GM23338 (cell line): ENCODE measurements at regions not wholly inside any gene's neighbourhood (a gene's known extent, or its start where the extent isn't known, plus 50 kb on each side); places are given as distances from the start of the nearest gene placed in this dataset.
A peak's percentile ranks its signal among the peaks of the same experiment; 100 is the strongest.

Experiments
- ATAC-seq: fragments of 200-7000 bp; cut with Tn5 transposase; 3 replicates; pipeline ENCODE4 v1.9.1; 2020
- DNase-seq: peaks from one replicate; pipeline ENCODE4 v3.0.0-alpha.2; 2015; ENCODE audit warnings: low spot score
- H2AFZ ChIP-seq: fragments of 200-600 bp; sonication (generic); 2 replicates; pipeline ENCODE4 v1.8.0; 2016; ENCODE audit warnings: antibody characterized with exemption, mild to moderate bottlenecking, moderate library complexity
- H3F3A ChIP-seq: fragments of 200-600 bp; sonication (generic); replicated peaks from 2 replicates; pipeline ENCODE4 v1.8.0; 2017; ENCODE audit warnings: antibody characterized with exemption, mixed run types, low read depth
- H3K27ac ChIP-seq: fragments of 200-600 bp; sonication (generic); 2 replicates; pipeline ENCODE4 v1.6.1; 2016; ENCODE audit warnings: low read depth
- H3K27me3 ChIP-seq: fragments of 200-600 bp; sonication (generic); 2 replicates; pipeline ENCODE4 v1.8.0; 2016; ENCODE audit warnings: mild to moderate bottlenecking, mixed run types, moderate library complexity; ENCODE audit not compliant: insufficient read depth
- H3K36me3 ChIP-seq: fragments of 200-600 bp; sonication (generic); 2 replicates; pipeline ENCODE4 v1.8.0; 2016; ENCODE audit warnings: mild to moderate bottlenecking; ENCODE audit not compliant: insufficient read depth
- H3K4me1 ChIP-seq: fragments of 200-600 bp; sonication (generic); 2 replicates; pipeline ENCODE4 v1.8.0; 2016; ENCODE audit warnings: mild to moderate bottlenecking, moderate library complexity; ENCODE audit not compliant: insufficient read depth
- H3K4me2 ChIP-seq: fragments of 200-600 bp; sonication (generic); 2 replicates; pipeline ENCODE4 v1.7.1; 2017; ENCODE audit warnings: mixed run types
- H3K4me3 ChIP-seq: fragments of 200-600 bp; sonication (generic); 2 replicates; pipeline ENCODE4 v1.6.1; 2016; ENCODE audit warnings: mixed run types
- H3K79me2 ChIP-seq: fragments of 200-600 bp; sonication (generic); replicated peaks from 2 replicates; pipeline ENCODE4 v1.8.0; 2017; ENCODE audit warnings: mild to moderate bottlenecking; ENCODE audit not compliant: insufficient read depth
- H3K9me2 ChIP-seq: fragments of 200-600 bp; sonication (generic); 2 replicates; pipeline ENCODE4 v1.8.0; 2017; ENCODE audit not compliant: insufficient read depth
- H4K20me1 ChIP-seq: fragments of 200-600 bp; sonication (generic); replicated peaks from 2 replicates; pipeline ENCODE4 v1.8.0; 2017; ENCODE audit warnings: mild to moderate bottlenecking; ENCODE audit not compliant: insufficient read depth
- H3K27ac Mint-ChIP-seq: 2 replicates; pipeline ENCODE4 v1.8.0; 2020; ENCODE audit warnings: inconsistent platforms, mild to moderate bottlenecking, moderate library complexity, mixed read lengths
- H3K27me3 Mint-ChIP-seq: 3 replicates; pipeline ENCODE4 v1.8.0; 2022; ENCODE audit warnings: low read depth, mild to moderate bottlenecking, moderate library complexity, mixed read lengths, inconsistent platforms; ENCODE audit not compliant: insufficient read depth, poor library complexity
- H3K36me3 Mint-ChIP-seq: 3 replicates; pipeline ENCODE4 v1.8.0; 2021; ENCODE audit warnings: low read depth, mild to moderate bottlenecking, inconsistent platforms, moderate library complexity, mixed read lengths
- H3K4me1 Mint-ChIP-seq: 3 replicates; pipeline ENCODE4 v1.8.0; 2020; ENCODE audit warnings: mild to moderate bottlenecking, inconsistent platforms, mixed read lengths
- H3K4me3 Mint-ChIP-seq: 3 replicates; pipeline ENCODE4 v1.8.0; 2021; ENCODE audit warnings: moderate library complexity, mild to moderate bottlenecking, inconsistent platforms, mixed read lengths
- H3K9me3 Mint-ChIP-seq: 3 replicates; pipeline ENCODE4 v1.8.0; 2020; ENCODE audit warnings: moderate library complexity, mild to moderate bottlenecking, inconsistent platforms, mixed read lengths
- CREB1 ChIP-seq: fragments of 250-450 bp; sonication (Bioruptor Pico); IDR thresholded peaks from 2 replicates; pipeline ENCODE4 v1.5.0; 2020; ENCODE audit warnings: low read depth, mild to moderate bottlenecking, moderate library complexity
- EZH2 ChIP-seq: fragments of 200-600 bp; sonication (generic); IDR thresholded peaks from one replicate; pipeline ENCODE4 v1.8.0; 2017; ENCODE audit warnings: antibody characterized with exemption, mild to moderate bottlenecking, low read depth; ENCODE audit not compliant: unreplicated experiment
- EZH2phosphoT487 ChIP-seq: fragments of 200-600 bp; sonication (generic); IDR thresholded peaks from one replicate; pipeline ENCODE4 v1.8.1; 2018; ENCODE audit warnings: antibody characterized with exemption; ENCODE audit not compliant: unreplicated experiment
- NANOG ChIP-seq: IDR thresholded peaks from 2 replicates; pipeline ENCODE4 v1.6.1; 2016; ENCODE audit warnings: antibody characterized with exemption, borderline replicate concordance
- POLR2AphosphoS5 ChIP-seq: IDR thresholded peaks from 2 replicates; pipeline ENCODE4 v1.6.1; 2016; ENCODE audit warnings: antibody characterized with exemption, low read depth
- TF ChIP-seq, protein P1 (sequence below): IDR thresholded peaks from one replicate; pipeline ENCODE4 v1.6.1; 2018; ENCODE audit warnings: antibody characterized with exemption; ENCODE audit not compliant: unreplicated experiment
- TF ChIP-seq, protein P2 (sequence below): IDR thresholded peaks from 2 replicates; pipeline ENCODE4 v1.6.1; 2016; ENCODE audit warnings: antibody characterized with exemption
- TF ChIP-seq, protein P3 (sequence below): fragments of 250-450 bp; sonication (Bioruptor Pico); IDR thresholded peaks from 2 replicates; pipeline ENCODE4 v1.5.0; 2020; ENCODE audit warnings: mild to moderate bottlenecking, moderate library complexity

DNA sequence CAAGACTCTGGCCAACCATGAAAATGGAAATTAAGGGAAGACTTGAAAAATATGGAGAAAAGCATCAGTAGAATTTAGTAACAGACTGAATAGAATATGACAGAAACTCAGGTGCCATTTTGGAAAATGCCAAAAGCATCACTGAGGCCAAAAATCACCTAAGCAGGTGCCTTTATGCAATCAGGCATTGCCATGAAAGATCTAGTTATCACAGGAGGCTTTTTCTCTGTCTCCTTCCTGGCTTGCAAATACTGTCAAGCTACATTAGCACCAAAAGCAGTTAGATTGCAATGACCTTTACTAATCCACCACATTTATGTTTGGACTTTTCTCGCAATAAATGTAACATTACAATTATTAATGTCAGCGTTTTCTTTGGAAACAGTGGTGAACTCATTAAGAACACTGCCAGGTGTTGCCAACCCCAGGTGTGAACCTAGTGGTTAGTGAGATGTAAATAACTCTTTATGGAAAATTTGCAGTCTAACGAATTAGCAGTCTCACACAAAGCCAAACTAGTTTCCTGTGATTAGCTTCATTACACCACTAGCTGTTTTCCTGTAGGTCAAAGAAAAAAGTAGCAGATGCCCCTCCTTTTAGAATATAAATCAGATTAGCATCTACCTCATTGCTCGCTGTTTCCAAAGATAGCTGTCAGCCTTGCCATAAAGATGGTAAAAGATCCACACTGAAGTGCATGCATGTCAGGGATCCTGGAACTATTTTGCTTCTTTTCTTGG lies 1568.4 kb upstream of the TENM3 start:
- Mint-ChIP-seq H3K4me3 (no peak overlapping the region), H3K9me3 (no peaks in the 10 kb centered on the region), H3K4me1 (peaks cover 13% of the 10 kb centered on the region), H3K27me3 (no peaks in the 10 kb centered on the region), H3K27ac (no peak overlapping the region), H3K36me3 (no peaks in the 10 kb centered on the region)
- Histone ChIP-seq H3K79me2 (no peaks in the 10 kb centered on the region), H3F3A (no peaks in the 10 kb centered on the region), H3K27ac (no peak overlapping the region), H4K20me1 (no peaks in the 10 kb centered on the region), H3K9me2 (no peaks in the 10 kb centered on the region; the same call in 1 of the 2 replicates), H3K36me3 (no peaks in the 10 kb centered on the region), H3K4me1 (peaks cover 11% of the 10 kb centered on the region), H3K27me3 (no peaks in the 10 kb centered on the region), H3K4me2 (peak overlapping the region; percentile 51), H2AFZ (peak overlapping the region; percentile 66), H3K4me3 (no peak overlapping the region)
- no peak for ATAC-seq
- DNase-seq = no peak
- TF ChIP-seq, protein P1, sequence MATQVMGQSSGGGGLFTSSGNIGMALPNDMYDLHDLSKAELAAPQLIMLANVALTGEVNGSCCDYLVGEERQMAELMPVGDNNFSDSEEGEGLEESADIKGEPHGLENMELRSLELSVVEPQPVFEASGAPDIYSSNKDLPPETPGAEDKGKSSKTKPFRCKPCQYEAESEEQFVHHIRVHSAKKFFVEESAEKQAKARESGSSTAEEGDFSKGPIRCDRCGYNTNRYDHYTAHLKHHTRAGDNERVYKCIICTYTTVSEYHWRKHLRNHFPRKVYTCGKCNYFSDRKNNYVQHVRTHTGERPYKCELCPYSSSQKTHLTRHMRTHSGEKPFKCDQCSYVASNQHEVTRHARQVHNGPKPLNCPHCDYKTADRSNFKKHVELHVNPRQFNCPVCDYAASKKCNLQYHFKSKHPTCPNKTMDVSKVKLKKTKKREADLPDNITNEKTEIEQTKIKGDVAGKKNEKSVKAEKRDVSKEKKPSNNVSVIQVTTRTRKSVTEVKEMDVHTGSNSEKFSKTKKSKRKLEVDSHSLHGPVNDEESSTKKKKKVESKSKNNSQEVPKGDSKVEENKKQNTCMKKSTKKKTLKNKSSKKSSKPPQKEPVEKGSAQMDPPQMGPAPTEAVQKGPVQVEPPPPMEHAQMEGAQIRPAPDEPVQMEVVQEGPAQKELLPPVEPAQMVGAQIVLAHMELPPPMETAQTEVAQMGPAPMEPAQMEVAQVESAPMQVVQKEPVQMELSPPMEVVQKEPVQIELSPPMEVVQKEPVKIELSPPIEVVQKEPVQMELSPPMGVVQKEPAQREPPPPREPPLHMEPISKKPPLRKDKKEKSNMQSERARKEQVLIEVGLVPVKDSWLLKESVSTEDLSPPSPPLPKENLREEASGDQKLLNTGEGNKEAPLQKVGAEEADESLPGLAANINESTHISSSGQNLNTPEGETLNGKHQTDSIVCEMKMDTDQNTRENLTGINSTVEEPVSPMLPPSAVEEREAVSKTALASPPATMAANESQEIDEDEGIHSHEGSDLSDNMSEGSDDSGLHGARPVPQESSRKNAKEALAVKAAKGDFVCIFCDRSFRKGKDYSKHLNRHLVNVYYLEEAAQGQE = no peak
- TF ChIP-seq CREB1 (CRISPR knock-in tag) (no peak), EZH2phosphoT487 (no peak), POLR2AphosphoS5 (no peak), NANOG (no peak), EZH2 (no peak)
- TF ChIP-seq, protein P2, sequence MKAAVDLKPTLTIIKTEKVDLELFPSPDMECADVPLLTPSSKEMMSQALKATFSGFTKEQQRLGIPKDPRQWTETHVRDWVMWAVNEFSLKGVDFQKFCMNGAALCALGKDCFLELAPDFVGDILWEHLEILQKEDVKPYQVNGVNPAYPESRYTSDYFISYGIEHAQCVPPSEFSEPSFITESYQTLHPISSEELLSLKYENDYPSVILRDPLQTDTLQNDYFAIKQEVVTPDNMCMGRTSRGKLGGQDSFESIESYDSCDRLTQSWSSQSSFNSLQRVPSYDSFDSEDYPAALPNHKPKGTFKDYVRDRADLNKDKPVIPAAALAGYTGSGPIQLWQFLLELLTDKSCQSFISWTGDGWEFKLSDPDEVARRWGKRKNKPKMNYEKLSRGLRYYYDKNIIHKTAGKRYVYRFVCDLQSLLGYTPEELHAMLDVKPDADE = no peak
- TF ChIP-seq, protein P3, sequence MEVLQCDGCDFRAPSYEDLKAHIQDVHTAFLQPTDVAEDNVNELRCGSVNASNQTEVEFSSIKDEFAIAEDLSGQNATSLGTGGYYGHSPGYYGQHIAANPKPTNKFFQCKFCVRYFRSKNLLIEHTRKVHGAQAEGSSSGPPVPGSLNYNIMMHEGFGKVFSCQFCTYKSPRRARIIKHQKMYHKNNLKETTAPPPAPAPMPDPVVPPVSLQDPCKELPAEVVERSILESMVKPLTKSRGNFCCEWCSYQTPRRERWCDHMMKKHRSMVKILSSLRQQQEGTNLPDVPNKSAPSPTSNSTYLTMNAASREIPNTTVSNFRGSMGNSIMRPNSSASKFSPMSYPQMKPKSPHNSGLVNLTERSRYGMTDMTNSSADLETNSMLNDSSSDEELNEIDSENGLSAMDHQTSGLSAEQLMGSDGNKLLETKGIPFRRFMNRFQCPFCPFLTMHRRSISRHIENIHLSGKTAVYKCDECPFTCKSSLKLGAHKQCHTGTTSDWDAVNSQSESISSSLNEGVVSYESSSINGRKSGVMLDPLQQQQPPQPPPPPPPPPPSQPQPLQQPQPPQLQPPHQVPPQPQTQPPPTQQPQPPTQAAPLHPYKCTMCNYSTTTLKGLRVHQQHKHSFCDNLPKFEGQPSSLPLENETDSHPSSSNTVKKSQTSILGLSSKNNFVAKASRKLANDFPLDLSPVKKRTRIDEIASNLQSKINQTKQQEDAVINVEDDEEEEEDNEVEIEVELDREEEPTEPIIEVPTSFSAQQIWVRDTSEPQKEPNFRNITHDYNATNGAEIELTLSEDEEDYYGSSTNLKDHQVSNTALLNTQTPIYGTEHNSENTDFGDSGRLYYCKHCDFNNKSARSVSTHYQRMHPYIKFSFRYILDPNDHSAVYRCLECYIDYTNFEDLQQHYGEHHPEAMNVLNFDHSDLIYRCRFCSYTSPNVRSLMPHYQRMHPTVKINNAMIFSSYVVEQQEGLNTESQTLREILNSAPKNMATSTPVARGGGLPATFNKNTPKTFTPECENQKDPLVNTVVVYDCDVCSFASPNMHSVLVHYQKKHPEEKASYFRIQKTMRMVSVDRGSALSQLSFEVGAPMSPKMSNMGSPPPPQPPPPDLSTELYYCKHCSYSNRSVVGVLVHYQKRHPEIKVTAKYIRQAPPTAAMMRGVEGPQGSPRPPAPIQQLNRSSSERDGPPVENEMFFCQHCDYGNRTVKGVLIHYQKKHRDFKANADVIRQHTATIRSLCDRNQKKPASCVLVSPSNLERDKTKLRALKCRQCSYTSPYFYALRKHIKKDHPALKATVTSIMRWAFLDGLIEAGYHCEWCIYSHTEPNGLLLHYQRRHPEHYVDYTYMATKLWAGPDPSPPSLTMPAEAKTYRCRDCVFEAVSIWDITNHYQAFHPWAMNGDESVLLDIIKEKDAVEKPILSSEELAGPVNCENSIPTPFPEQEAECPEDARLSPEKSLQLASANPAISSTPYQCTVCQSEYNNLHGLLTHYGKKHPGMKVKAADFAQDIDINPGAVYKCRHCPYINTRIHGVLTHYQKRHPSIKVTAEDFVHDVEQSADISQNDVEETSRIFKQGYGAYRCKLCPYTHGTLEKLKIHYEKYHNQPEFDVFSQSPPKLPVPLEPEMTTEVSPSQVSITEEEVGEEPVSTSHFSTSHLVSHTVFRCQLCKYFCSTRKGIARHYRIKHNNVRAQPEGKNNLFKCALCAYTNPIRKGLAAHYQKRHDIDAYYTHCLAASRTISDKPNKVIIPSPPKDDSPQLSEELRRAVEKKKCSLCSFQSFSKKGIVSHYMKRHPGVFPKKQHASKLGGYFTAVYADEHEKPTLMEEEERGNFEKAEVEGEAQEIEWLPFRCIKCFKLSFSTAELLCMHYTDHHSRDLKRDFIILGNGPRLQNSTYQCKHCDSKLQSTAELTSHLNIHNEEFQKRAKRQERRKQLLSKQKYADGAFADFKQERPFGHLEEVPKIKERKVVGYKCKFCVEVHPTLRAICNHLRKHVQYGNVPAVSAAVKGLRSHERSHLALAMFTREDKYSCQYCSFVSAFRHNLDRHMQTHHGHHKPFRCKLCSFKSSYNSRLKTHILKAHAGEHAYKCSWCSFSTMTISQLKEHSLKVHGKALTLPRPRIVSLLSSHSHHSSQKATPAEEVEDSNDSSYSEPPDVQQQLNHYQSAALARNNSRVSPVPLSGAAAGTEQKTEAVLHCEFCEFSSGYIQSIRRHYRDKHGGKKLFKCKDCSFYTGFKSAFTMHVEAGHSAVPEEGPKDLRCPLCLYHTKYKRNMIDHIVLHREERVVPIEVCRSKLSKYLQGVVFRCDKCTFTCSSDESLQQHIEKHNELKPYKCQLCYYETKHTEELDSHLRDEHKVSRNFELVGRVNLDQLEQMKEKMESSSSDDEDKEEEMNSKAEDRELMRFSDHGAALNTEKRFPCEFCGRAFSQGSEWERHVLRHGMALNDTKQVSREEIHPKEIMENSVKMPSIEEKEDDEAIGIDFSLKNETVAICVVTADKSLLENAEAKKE (CRISPR knock-in tag) = no peak
